ENCODE measurements at regions not wholly inside any gene's neighbourhood (a gene's known extent, or its start where the extent isn't known, plus 50 kb on each side); places are given as distances from the start of the nearest gene placed in this dataset.

- no peak for DNase-seq (ENCODE audit: low read depth, low spot score)
- TF ChIP-seq EZH2 (IDR thresholded peaks at IDR 0.05; ENCODE audit: low read length), result no peak
- TF ChIP-seq CTCF (optimal IDR thresholded peaks at IDR 0.05 in 1 of 3, IDR thresholded peaks at IDR 0.05 in 1 of 3, conservative IDR thresholded peaks at IDR 0.05 in 1 of 3; ENCODE audit: extremely low read depth in 1 of 3, insufficient read depth in 2 of 3, low read length in 3 of 3), result no peak
- no peak overlapping the region for H3K27ac ChIP-seq (ENCODE audit: control insufficient read depth, insufficient read depth, low read length)
- no peaks in the 10 kb centered on the region for H3K9me1 ChIP-seq (ENCODE audit: control insufficient read depth, extremely low read depth, insufficient read depth, low read length)
- H3K36me3 ChIP-seq (ENCODE audit: control insufficient read depth in 2 of 2, extremely low read depth in 1 of 2, insufficient read depth in 2 of 2, low read length in 2 of 2), result no peaks in the 10 kb centered on the region
- no peak overlapping the region for H3K9ac ChIP-seq (ENCODE audit: control insufficient read depth, extremely low read depth, insufficient read depth, low read length)
- H3K4me3 ChIP-seq (ENCODE audit: control insufficient read depth in 2 of 3, extremely low read depth in 1 of 3, insufficient read depth in 2 of 3, low read depth in 1 of 3, low read length in 3 of 3), result no peak overlapping the region
- H3K4me1 ChIP-seq (ENCODE audit: control insufficient read depth, extremely low read depth, insufficient read depth, low read length), result no peaks in the 10 kb centered on the region
- no peaks in the 10 kb centered on the region for H3K9me3 ChIP-seq (ENCODE audit: control insufficient read depth, low read depth, low read length)
- no peaks in the 10 kb centered on the region for H3K27me3 ChIP-seq (ENCODE audit: control insufficient read depth, extremely low read depth, insufficient read depth, low read length)
- H2AFZ ChIP-seq (ENCODE audit: control insufficient read depth, low read length), result no peak overlapping the region
- H4K20me1 ChIP-seq (ENCODE audit: control insufficient read depth, extremely low read depth, insufficient read depth, low read length), result no peaks in the 10 kb centered on the region
- H3K79me2 ChIP-seq (ENCODE audit: control insufficient read depth, insufficient read depth, low read length), result no peaks in the 10 kb centered on the region
- dilution Hi-C loops (cut with MboI; ENCODE audit: extremely low pct_ligation_motif_present, low sequenced_read_pairs), result no loop called here
- FAIRE-seq, result no peak
- no peak overlapping the region for H3K4me2 ChIP-seq (ENCODE audit: control insufficient read depth, extremely low read depth, insufficient read depth, low read depth, low read length)
These were observed 288.8 kb downstream of the RAD51AP2 start for GRCh38 chr2:17229414-17229813.

GRCh38 chr2:17228461-17228860, 289.8 kb downstream of the RAD51AP2 start:
- Histone ChIP-seq H3K36me3 (ENCODE audit: control insufficient read depth in 2 of 2, extremely low read depth in 1 of 2, insufficient read depth in 2 of 2, low read length in 2 of 2) (no peaks in the 10 kb centered on the region), H2AFZ (ENCODE audit: control insufficient read depth, low read length) (no peak overlapping the region), H3K79me2 (ENCODE audit: control insufficient read depth, insufficient read depth, low read length) (no peaks in the 10 kb centered on the region), H3K4me3 (ENCODE audit: control insufficient read depth in 2 of 3, extremely low read depth in 1 of 3, insufficient read depth in 2 of 3, low read depth in 1 of 3, low read length in 3 of 3) (no peak overlapping the region), H3K9me1 (ENCODE audit: control insufficient read depth, extremely low read depth, insufficient read depth, low read length) (no peaks in the 10 kb centered on the region), H3K9ac (ENCODE audit: control insufficient read depth, extremely low read depth, insufficient read depth, low read length) (no peak overlapping the region), H3K9me3 (ENCODE audit: control insufficient read depth, low read depth, low read length) (no peaks in the 10 kb centered on the region), H3K4me1 (ENCODE audit: control insufficient read depth, extremely low read depth, insufficient read depth, low read length) (no peaks in the 10 kb centered on the region), H3K27me3 (ENCODE audit: control insufficient read depth, extremely low read depth, insufficient read depth, low read length) (no peaks in the 10 kb centered on the region), H4K20me1 (ENCODE audit: control insufficient read depth, extremely low read depth, insufficient read depth, low read length) (no peaks in the 10 kb centered on the region), H3K27ac (ENCODE audit: control insufficient read depth, insufficient read depth, low read length) (no peak overlapping the region), H3K4me2 (ENCODE audit: control insufficient read depth, extremely low read depth, insufficient read depth, low read depth, low read length) (no peak overlapping the region)
- FAIRE-seq, result no peak
- DNase-seq (ENCODE audit: low read depth, low spot score), result no peak
- dilution Hi-C loops (cut with MboI; ENCODE audit: extremely low pct_ligation_motif_present, low sequenced_read_pairs), result no loop called here
- TF ChIP-seq EZH2 (IDR thresholded peaks at IDR 0.05; ENCODE audit: low read length), result no peak
- TF ChIP-seq CTCF (optimal IDR thresholded peaks at IDR 0.05 in 1 of 3, IDR thresholded peaks at IDR 0.05 in 1 of 3, conservative IDR thresholded peaks at IDR 0.05 in 1 of 3; ENCODE audit: extremely low read depth in 1 of 3, insufficient read depth in 2 of 3, low read length in 3 of 3), result no peak
